ENCODE measurements at regions not wholly inside any gene's neighbourhood (a gene's known extent, or its start where the extent isn't known, plus 50 kb on each side); places are given as distances from the start of the nearest gene placed in this dataset.

DNA sequence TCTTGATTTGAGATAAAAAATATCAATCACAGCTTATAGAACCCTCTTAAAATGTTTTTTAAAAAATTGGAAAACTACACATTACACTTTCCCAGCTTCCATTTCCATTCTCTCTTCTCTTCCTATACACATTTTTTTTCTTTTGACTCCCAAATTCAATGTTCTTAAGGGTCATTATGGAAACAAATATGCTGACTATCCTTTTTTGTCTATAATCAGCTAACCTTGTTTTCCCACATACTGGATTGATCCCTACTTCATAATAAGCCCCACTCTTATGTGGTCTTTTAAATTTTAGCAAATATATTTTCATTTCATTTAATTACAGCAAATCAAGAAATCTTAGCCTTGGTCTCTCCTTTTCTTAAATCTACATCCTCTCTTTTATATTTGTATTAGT is 378.4 kb downstream of the MEI4 start:
- no peak for DNase-seq (ENCODE audit: low spot score in 2 of 2)
- Histone ChIP-seq H3K9me3 (no peaks in the 10 kb centered on the region), H3K27ac (no peak overlapping the region), H3K27me3 (no peaks in the 10 kb centered on the region), H3K4me1 (no peaks in the 10 kb centered on the region), H3K4me3 (no peak overlapping the region), H3K36me3 (no peaks in the 10 kb centered on the region)
- no peak for TF ChIP-seq POLR2A (IDR thresholded peaks at IDR 0.05)
- TF ChIP-seq EP300 (IDR thresholded peaks at IDR 0.05) = no peak
- no peak for TF ChIP-seq POLR2AphosphoS5 (IDR thresholded peaks at IDR 0.05)
- TF ChIP-seq, protein P1, sequence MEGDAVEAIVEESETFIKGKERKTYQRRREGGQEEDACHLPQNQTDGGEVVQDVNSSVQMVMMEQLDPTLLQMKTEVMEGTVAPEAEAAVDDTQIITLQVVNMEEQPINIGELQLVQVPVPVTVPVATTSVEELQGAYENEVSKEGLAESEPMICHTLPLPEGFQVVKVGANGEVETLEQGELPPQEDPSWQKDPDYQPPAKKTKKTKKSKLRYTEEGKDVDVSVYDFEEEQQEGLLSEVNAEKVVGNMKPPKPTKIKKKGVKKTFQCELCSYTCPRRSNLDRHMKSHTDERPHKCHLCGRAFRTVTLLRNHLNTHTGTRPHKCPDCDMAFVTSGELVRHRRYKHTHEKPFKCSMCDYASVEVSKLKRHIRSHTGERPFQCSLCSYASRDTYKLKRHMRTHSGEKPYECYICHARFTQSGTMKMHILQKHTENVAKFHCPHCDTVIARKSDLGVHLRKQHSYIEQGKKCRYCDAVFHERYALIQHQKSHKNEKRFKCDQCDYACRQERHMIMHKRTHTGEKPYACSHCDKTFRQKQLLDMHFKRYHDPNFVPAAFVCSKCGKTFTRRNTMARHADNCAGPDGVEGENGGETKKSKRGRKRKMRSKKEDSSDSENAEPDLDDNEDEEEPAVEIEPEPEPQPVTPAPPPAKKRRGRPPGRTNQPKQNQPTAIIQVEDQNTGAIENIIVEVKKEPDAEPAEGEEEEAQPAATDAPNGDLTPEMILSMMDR (IDR thresholded peaks at IDR 0.05) = no peak

DNA sequence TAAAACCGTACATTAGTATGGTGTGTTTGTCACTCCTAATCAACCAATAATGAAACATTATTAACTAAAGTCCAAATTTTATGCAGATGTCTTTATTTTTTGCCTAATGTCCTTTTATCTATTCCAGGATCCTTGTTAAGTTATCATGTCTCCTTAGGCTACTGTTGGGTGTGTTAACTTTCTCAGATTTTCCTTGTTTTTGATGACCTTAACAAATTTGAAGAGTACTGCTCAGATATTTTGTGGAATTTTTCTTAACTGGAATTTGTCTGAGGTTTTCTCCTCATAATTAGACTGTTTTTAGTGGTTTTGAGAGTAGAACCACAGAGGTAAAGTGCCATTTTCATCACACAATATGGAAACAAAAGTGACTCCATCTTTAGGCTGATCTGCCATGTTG is 406.3 kb downstream of the MEI4 start:
- no peak for DNase-seq (ENCODE audit: low spot score in 2 of 2)
- TF ChIP-seq, protein P1 (IDR thresholded peaks at IDR 0.05) = no peak
- TF ChIP-seq EP300 (IDR thresholded peaks at IDR 0.05) (no peak), POLR2AphosphoS5 (IDR thresholded peaks at IDR 0.05) (no peak), POLR2A (IDR thresholded peaks at IDR 0.05) (no peak)
- 87% methylated on average over 1 of the region's 1 CpG for WGBS

DNA sequence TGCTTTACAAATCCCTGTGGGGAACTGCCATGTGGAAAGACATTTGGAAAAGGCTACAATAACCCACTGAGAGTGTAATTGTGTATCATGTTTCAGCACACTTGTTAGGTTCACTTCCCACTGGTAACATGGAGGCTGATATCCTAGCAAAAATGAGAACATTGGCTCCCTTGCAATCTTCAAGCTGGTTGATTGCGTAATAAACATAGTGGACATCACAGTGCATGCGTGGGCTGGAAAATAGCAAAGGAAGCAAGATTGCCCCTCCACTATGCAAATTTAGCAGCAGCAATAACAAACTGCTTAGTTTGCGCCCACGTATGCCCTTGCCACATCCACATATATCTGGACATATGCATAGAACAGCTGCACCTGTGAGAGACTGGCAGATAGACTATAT is 410.2 kb downstream of the MEI4 start:
- DNase-seq (ENCODE audit: low spot score in 2 of 2) = no peak
- Histone ChIP-seq H3K36me3 (no peaks in the 10 kb centered on the region), H3K9me3 (no peaks in the 10 kb centered on the region), H3K4me1 (no peaks in the 10 kb centered on the region), H3K27me3 (no peaks in the 10 kb centered on the region), H3K4me3 (no peak overlapping the region), H3K27ac (no peak overlapping the region)
- no peak for TF ChIP-seq EP300 (IDR thresholded peaks at IDR 0.05)
- TF ChIP-seq POLR2A (IDR thresholded peaks at IDR 0.05) = no peak
- TF ChIP-seq, protein P1 (IDR thresholded peaks at IDR 0.05) = no peak
- TF ChIP-seq POLR2AphosphoS5 (IDR thresholded peaks at IDR 0.05) = no peak
- 95% methylated on average over 4 of the region's 4 CpGs for WGBS

More for the DNA sequence above, 406.3 kb downstream of the MEI4 start:
- no peak overlapping the region for H3K4me3 ChIP-seq
- H3K27ac ChIP-seq = no peak overlapping the region
- H3K36me3 ChIP-seq = no peaks in the 10 kb centered on the region
- no peaks in the 10 kb centered on the region for H3K4me1 ChIP-seq
- no peaks in the 10 kb centered on the region for H3K9me3 ChIP-seq
- H3K27me3 ChIP-seq = no peaks in the 10 kb centered on the region

DNA sequence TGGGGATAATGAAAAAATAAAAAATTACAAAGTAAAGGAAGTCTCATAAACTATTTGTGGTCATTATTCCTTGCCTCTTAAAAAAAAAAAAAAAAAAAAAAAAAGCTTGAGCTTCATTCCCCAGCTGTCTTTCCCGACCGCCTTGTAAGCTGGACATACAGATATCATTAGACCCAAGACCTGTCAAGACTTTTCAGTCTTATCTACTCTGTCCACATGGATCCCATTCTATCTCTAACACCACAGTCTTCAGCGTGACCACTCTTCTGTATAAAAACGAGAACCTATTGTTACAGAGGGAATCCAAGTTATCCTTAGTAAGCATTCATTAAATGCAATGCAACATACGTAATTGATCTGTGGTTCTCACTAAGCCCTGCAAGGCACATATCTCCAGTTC is 423.5 kb downstream of the MEI4 start:
- TF ChIP-seq EP300 (IDR thresholded peaks at IDR 0.05) (no peak), POLR2AphosphoS5 (IDR thresholded peaks at IDR 0.05) (no peak), POLR2A (IDR thresholded peaks at IDR 0.05) (no peak)
- TF ChIP-seq, protein P1 (IDR thresholded peaks at IDR 0.05) = no peak
- Histone ChIP-seq H3K4me3 (no peak overlapping the region), H3K36me3 (no peaks in the 10 kb centered on the region), H3K9me3 (no peaks in the 10 kb centered on the region), H3K27ac (no peak overlapping the region), H3K27me3 (no peaks in the 10 kb centered on the region), H3K4me1 (no peaks in the 10 kb centered on the region)
- WGBS = 90% methylated on average over 5 of the region's 5 CpGs
- DNase-seq (ENCODE audit: low spot score in 2 of 2) = no peak

DNA sequence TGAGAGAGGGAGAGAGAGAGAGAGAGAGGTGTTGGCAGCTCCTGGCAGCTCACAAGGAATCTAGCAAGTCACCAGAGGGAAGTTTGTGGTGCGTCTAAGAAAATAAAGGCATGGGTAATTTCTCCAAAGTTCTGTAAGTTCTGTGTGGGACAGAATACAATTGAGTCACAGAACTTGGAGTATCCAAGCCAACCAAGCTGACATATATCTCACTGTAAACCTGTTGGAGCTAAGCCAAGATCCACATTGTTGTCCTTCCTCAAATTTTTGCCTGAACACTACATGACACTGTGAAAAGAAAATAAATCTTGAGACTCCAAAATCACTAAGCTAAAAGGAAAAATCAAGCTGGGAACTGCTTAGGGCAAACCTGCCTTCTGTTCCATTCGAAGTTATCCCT is 436.7 kb downstream of the MEI4 start:
- TF ChIP-seq, protein P1 (IDR thresholded peaks at IDR 0.05) = no peak
- TF ChIP-seq EP300 (IDR thresholded peaks at IDR 0.05) = no peak
- TF ChIP-seq POLR2A (IDR thresholded peaks at IDR 0.05) = no peak
- no peak for TF ChIP-seq POLR2AphosphoS5 (IDR thresholded peaks at IDR 0.05)
- WGBS = 49% methylated on average over 2 of the region's 2 CpGs

More for the DNA sequence above, 436.7 kb downstream of the MEI4 start:
- DNase-seq (ENCODE audit: low spot score in 2 of 2) = no peak
- H3K27ac ChIP-seq = no peak overlapping the region
- no peaks in the 10 kb centered on the region for H3K36me3 ChIP-seq
- no peak overlapping the region for H3K4me3 ChIP-seq
- H3K27me3 ChIP-seq = no peaks in the 10 kb centered on the region
- H3K4me1 ChIP-seq = no peaks in the 10 kb centered on the region
- H3K9me3 ChIP-seq = no peaks in the 10 kb centered on the region

Measured in suprapubic skin (tissue), 4 donors.